Naive B cell (primary cell): ENCODE measurements at regions not wholly inside any gene's neighbourhood (a gene's known extent, or its start where the extent isn't known, plus 50 kb on each side); places are given as distances from the start of the nearest gene placed in this dataset.
"Not testable (repeated sequence)": the region's sequence is repeated elsewhere in the genome, so short reads cannot be mapped to it uniquely, and the experiment has no call there.

Experiments used
- ATAC-seq, 2 donors: fragments of 150-1000 bp; cut with Tn5 transposase; 2 replicates each; pipeline ENCODE4 v1.10.0; 2021; ENCODE audit warnings: low read depth in 2 of 2, mild to moderate bottlenecking in 2 of 2, moderate library complexity in 2 of 2
- DNase-seq: peaks from one replicate; pipeline ENCODE4 v3.0.0; 2022
- H3K27ac Mint-ChIP-seq, 6 donors: one replicate each; pipeline ENCODE4 v1.8.0; 2020 to 2022; ENCODE audit warnings: mild to moderate bottlenecking in 6 of 6, mixed read lengths in 6 of 6, moderate library complexity in 5 of 6, inconsistent platforms in 2 of 6
- H3K27me3 Mint-ChIP-seq, 3 donors: one replicate each; pipeline ENCODE4 v1.8.0; 2021 to 2022; ENCODE audit warnings: mixed read lengths in 3 of 3, mild to moderate bottlenecking in 1 of 3
- H3K36me3 Mint-ChIP-seq, 2 donors: one replicate each; pipeline ENCODE4 v1.8.0; 2020 to 2022; ENCODE audit warnings: mixed read lengths in 2 of 2, inconsistent platforms in 1 of 2, mild to moderate bottlenecking in 1 of 2
- H3K4me1 Mint-ChIP-seq, 3 donors: one replicate each; pipeline ENCODE4 v1.8.0; 2020 to 2022; ENCODE audit warnings: mixed read lengths in 3 of 3, inconsistent platforms in 1 of 3, mild to moderate bottlenecking in 1 of 3, moderate library complexity in 1 of 3
- H3K4me3 Mint-ChIP-seq, 8 donors: one replicate each; pipeline ENCODE4 v1.8.0; 2020 to 2022; ENCODE audit warnings: mild to moderate bottlenecking in 8 of 8, mixed read lengths in 8 of 8, moderate library complexity in 8 of 8, inconsistent platforms in 2 of 8
- H3K9me3 Mint-ChIP-seq, 7 donors: one replicate each; pipeline ENCODE4 v1.8.0; 2020 to 2022; ENCODE audit warnings: mixed read lengths in 7 of 7, mild to moderate bottlenecking in 5 of 7, inconsistent platforms in 2 of 7, moderate library complexity in 1 of 7

- H3K4me3 Mint-ChIP-seq, H3K27ac Mint-ChIP-seq, ATAC-seq, H3K36me3 Mint-ChIP-seq, H3K27me3 Mint-ChIP-seq, H3K4me1 Mint-ChIP-seq, DNase-seq: not testable (repeated sequence)
- peaks cover 0 to 21% (median 19%) of the 10 kb centered on the region in 7 donors for H3K9me3 Mint-ChIP-seq
These were observed 158.8 kb upstream of the CAND1 start for GRCh38 chr12:67110345-67110744.

- H3K36me3 Mint-ChIP-seq: peaks cover 0 to 3% of the 10 kb centered on the region in 2 donors
- ATAC-seq: no peak
- no peak overlapping the region for H3K4me3 Mint-ChIP-seq
- H3K27me3 Mint-ChIP-seq: peaks cover 0 to 5% (median 0%) of the 10 kb centered on the region in 3 donors
- peaks cover 0 to 14% (median 13%) of the 10 kb centered on the region in 7 donors for H3K9me3 Mint-ChIP-seq
- DNase-seq: no peak
- no peak overlapping the region for H3K27ac Mint-ChIP-seq
- peaks cover 0 to 5% (median 0%) of the 10 kb centered on the region in 3 donors for H3K4me1 Mint-ChIP-seq
These were observed 158.0 kb upstream of the CAND1 start for GRCh38 chr12:67111182-67111581.

DNA sequence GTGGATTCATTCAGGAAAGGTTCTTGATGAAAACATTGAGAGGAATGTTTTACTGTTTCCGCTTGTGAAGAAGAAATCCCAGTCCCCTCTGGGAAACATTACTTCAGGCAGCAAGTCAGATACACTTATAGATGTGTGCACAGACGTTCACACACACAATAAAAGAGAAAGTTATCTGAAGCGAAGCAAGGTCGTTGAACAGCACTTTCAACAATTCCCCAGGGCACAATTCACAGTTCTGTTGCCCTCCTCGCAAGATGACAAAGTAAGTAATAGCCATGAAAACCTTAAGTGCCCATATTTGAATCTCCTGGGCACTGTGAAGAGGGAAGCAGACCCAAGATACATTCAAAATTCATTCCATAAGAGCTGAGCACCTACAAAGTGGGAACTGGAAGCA is 156.6 kb upstream of the CAND1 start:
- peaks cover 0 to 5% (median 0%) of the 10 kb centered on the region in 3 donors for H3K4me1 Mint-ChIP-seq
- H3K27me3 Mint-ChIP-seq: peaks cover 0 to 5% (median 4%) of the 10 kb centered on the region in 3 donors
- no peak overlapping the region for H3K4me3 Mint-ChIP-seq
- no peak for ATAC-seq
- H3K9me3 Mint-ChIP-seq: peaks cover 0 to 4% (median 0%) of the 10 kb centered on the region in 7 donors
- no peak overlapping the region for H3K27ac Mint-ChIP-seq
- H3K36me3 Mint-ChIP-seq: no peaks in the 10 kb centered on the region
- no peak for DNase-seq

GRCh38 chr12:67116134-67116533 is 153.0 kb upstream of the CAND1 start:
- peaks cover 9 to 20% (median 10%) of the 10 kb centered on the region in 3 donors for H3K27me3 Mint-ChIP-seq
- H3K4me3 Mint-ChIP-seq: no peak overlapping the region
- no peak for ATAC-seq
- no peak for DNase-seq
- peaks cover 0 to 1% (median 0%) of the 10 kb centered on the region in 7 donors for H3K9me3 Mint-ChIP-seq
- peaks cover 0 to 5% (median 0%) of the 10 kb centered on the region in 3 donors for H3K4me1 Mint-ChIP-seq
- H3K27ac Mint-ChIP-seq: no peak overlapping the region
- no peaks in the 10 kb centered on the region for H3K36me3 Mint-ChIP-seq

- H3K4me1 Mint-ChIP-seq: no peaks in the 10 kb centered on the region
- ATAC-seq (no peak), DNase-seq (no peak)
- peaks cover 16 to 22% (median 21%) of the 10 kb centered on the region in 3 donors for H3K27me3 Mint-ChIP-seq
- H3K36me3 Mint-ChIP-seq: no peaks in the 10 kb centered on the region
- peaks cover 0 to 1% (median 0%) of the 10 kb centered on the region in 7 donors for H3K9me3 Mint-ChIP-seq
- no peak overlapping the region for H3K27ac Mint-ChIP-seq
- H3K4me3 Mint-ChIP-seq: no peak overlapping the region
These were observed 146.6 kb upstream of the CAND1 start for GRCh38 chr12:67122584-67122983.

DNA sequence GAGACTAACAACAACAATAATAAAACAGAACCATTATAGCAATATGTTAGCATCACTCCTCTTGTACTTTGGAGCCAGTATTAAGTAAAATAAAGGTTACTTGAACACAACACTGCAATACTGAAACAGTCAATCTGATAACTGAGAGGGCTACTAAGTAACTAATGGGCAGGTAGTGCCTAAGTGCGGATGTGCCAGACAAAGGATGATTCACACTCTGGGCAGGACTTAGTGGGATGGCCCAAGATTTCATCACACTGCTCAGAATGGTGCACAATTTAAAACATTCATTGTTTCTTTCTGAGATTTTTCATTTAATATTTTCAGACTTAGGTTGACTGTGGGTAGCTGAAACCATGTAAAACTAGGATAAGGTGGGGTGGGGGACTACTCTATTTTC is 131.9 kb upstream of the CAND1 start:
- Mint-ChIP-seq H3K36me3 (no peaks in the 10 kb centered on the region), H3K9me3 (peaks cover 0 to 7% (median 0%) of the 10 kb centered on the region in 7 donors), H3K4me1 (no peaks in the 10 kb centered on the region), H3K27ac (no peak overlapping the region), H3K27me3 (peaks cover 11 to 28% (median 23%) of the 10 kb centered on the region in 3 donors), H3K4me3 (no peak overlapping the region)
- DNase-seq (no peak), ATAC-seq (no peak)

- Mint-ChIP-seq H3K4me1 (no peaks in the 10 kb centered on the region), H3K4me3 (no peak overlapping the region), H3K9me3 (peaks cover 0 to 6% (median 0%) of the 10 kb centered on the region in 7 donors), H3K36me3 (no peaks in the 10 kb centered on the region), H3K27ac (no peak overlapping the region), H3K27me3 (peaks cover 20 to 22% (median 20%) of the 10 kb centered on the region in 3 donors)
- no peak for ATAC-seq
- no peak for DNase-seq
These were observed 127.7 kb upstream of the CAND1 start for GRCh38 chr12:67141296-67142018.

GRCh38 chr12:67145692-67146091 is 123.5 kb upstream of the CAND1 start:
- H3K36me3 Mint-ChIP-seq: no peaks in the 10 kb centered on the region
- ATAC-seq: no peak
- H3K9me3 Mint-ChIP-seq: no peaks in the 10 kb centered on the region
- no peak overlapping the region for H3K27ac Mint-ChIP-seq
- H3K27me3 Mint-ChIP-seq: peaks cover 8% of the 10 kb centered on the region in 3 donors
- DNase-seq: no peak
- H3K4me3 Mint-ChIP-seq: no peak overlapping the region
- no peaks in the 10 kb centered on the region for H3K4me1 Mint-ChIP-seq

GRCh38 chr12:67147030-67147429 is 122.1 kb upstream of the CAND1 start:
- Mint-ChIP-seq H3K27me3 (peaks cover 7 to 8% (median 8%) of the 10 kb centered on the region in 3 donors), H3K36me3 (no peaks in the 10 kb centered on the region), H3K27ac (no peak overlapping the region), H3K4me3 (no peak overlapping the region), H3K9me3 (no peaks in the 10 kb centered on the region), H3K4me1 (no peaks in the 10 kb centered on the region)
- DNase-seq (no peak), ATAC-seq (no peak)

- H3K4me3 Mint-ChIP-seq: no peak overlapping the region
- no peak overlapping the region for H3K27ac Mint-ChIP-seq
- H3K4me1 Mint-ChIP-seq: no peaks in the 10 kb centered on the region
These were observed 121.7 kb upstream of the CAND1 start for GRCh38 chr12:67147447-67147846.

DNA sequence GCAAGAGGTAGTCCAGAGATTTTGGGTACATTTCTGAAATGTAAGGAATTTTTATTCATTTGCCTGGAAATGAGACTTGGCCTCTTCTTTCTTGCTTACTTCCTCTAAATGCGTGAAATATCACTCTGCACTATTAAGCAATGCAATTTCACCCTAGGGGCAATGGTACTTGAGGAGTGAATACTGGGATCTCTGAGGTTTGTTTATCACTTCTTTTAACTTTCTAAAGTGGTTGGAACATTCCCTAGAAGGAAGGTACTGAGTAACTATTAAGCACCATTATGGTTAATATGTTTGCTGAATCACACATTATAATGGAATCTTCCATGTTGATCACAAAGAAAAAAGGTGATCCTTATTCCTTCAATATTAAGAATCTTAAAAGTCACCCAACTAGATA is 120.9 kb upstream of the CAND1 start:
- no peak overlapping the region for H3K4me3 Mint-ChIP-seq
- H3K36me3 Mint-ChIP-seq: no peaks in the 10 kb centered on the region
- H3K4me1 Mint-ChIP-seq: no peaks in the 10 kb centered on the region
- ATAC-seq: no peak
- DNase-seq: no peak
- no peak overlapping the region for H3K27ac Mint-ChIP-seq
- no peaks in the 10 kb centered on the region for H3K9me3 Mint-ChIP-seq
- peaks cover under 1 to 8% (median 8%) of the 10 kb centered on the region in 3 donors for H3K27me3 Mint-ChIP-seq

More at GRCh38 chr12:67147447-67147846, 121.7 kb upstream of the CAND1 start:
- H3K27me3 Mint-ChIP-seq: peaks cover 3 to 8% (median 8%) of the 10 kb centered on the region in 3 donors
- H3K9me3 Mint-ChIP-seq: no peaks in the 10 kb centered on the region
- DNase-seq: no peak
- H3K36me3 Mint-ChIP-seq: no peaks in the 10 kb centered on the region
- no peak for ATAC-seq

GRCh38 chr12:67151886-67152285 is 117.3 kb upstream of the CAND1 start:
- Mint-ChIP-seq H3K36me3 (no peaks in the 10 kb centered on the region), H3K9me3 (no peaks in the 10 kb centered on the region), H3K4me3 (no peak overlapping the region), H3K4me1 (no peaks in the 10 kb centered on the region), H3K27ac (no peak overlapping the region), H3K27me3 (peaks cover 10 to 26% (median 11%) of the 10 kb centered on the region in 3 donors)
- DNase-seq (no peak), ATAC-seq (no peak)

GRCh38 chr12:67152451-67152850 is 116.7 kb upstream of the CAND1 start:
- Mint-ChIP-seq H3K27me3 (peaks cover 12 to 26% (median 13%) of the 10 kb centered on the region in 3 donors), H3K27ac (no peak overlapping the region), H3K9me3 (no peaks in the 10 kb centered on the region), H3K4me1 (no peaks in the 10 kb centered on the region), H3K36me3 (no peaks in the 10 kb centered on the region), H3K4me3 (no peak overlapping the region)
- no peak for DNase-seq
- no peak for ATAC-seq

DNA sequence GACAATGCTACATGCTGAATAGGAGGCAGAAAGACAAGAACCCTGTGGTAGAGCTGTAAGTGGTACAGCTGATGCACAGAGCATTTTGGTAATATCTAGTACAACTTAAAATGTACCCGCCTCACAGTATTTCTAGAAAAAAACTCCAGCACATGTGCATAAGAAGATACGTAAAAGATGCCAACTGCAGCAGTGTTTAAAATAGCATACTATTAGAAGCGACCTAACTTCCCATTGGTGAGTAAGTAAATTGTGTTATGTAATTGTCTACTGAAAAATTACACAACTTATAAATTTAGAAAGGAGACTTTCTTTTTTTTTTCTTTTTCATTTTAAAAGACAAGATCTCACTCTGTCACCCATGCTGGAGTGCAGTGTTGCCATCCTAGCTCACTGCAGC is 114.3 kb upstream of the CAND1 start:
- H3K9me3 Mint-ChIP-seq: no peaks in the 10 kb centered on the region
- DNase-seq (no peak), ATAC-seq (no peak)
- no peaks in the 10 kb centered on the region for H3K4me1 Mint-ChIP-seq
- no peak overlapping the region for H3K27ac Mint-ChIP-seq
- H3K4me3 Mint-ChIP-seq: no peak overlapping the region
- peaks cover 12 to 37% (median 13%) of the 10 kb centered on the region in 3 donors for H3K27me3 Mint-ChIP-seq
- H3K36me3 Mint-ChIP-seq: no peaks in the 10 kb centered on the region
